HG02973 (cell line): ENCODE measurements at regions not wholly inside any gene's neighbourhood (a gene's known extent, or its start where the extent isn't known, plus 50 kb on each side); places are given as distances from the start of the nearest gene placed in this dataset.

ENCODE experiments used
- ATAC-seq: cut with Tn5 transposase; IDR thresholded peaks from one replicate; pipeline ENCODE4 v1.9.1; 2021; ENCODE audit warnings: moderate library complexity; ENCODE audit not compliant: unreplicated experiment

DNA sequence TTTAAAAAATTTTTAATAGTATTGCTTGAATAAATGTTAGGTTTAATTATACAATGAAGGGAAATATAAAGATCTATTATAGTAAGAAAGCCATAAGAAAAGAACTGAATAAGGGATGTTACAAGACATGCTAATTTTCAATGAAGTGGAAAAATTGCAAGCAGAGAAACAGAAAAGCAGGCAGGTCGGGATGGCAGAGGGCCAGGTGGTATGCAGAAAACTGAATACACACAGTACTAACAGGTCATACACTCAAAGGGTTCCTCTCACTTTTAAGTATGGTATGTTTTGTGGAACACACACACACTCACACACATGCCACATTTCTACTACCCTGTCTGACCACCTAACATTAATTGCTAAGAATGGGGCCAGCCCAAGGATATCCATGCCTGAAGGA lies 76.7 kb upstream of the DTNA start:
- no peak for ATAC-seq

DNA sequence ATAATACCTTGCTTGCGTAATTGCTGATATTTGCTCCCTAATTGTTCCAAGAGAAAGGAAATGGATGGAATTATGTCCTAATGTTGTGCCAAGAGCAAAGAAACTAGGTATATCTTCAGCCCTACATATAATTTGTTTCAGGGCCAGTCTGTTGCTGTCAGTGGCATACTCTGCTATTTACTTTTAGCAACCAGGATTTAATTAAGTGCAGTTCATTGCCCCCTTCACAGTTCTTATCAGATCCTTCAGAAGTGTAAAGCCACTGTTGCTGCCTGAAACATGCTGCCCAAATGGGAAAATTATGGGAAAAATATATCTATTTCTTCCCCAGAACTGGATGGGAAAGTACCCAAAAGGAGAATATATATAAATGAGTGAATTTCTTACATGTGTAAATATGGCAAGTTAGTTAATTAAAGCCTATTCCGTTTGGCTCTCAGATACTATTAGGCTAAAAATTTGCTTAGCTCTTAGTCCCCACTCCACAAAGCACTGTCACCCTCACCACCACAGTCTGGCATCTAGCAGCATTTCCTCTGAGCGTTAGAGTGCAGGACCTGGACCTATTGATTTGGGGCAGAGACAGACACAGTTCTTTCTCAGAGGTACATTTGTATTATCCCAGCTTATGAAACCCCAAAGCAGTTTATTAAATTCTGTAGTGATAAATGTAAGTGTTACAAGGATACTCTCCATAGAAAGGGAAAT lies 72.8 kb upstream of the DTNA start:
- no peak for ATAC-seq

- no peak for ATAC-seq
Measured at GRCh38 chr18:34639687-34640086, 70.4 kb upstream of the DTNA start.

DNA sequence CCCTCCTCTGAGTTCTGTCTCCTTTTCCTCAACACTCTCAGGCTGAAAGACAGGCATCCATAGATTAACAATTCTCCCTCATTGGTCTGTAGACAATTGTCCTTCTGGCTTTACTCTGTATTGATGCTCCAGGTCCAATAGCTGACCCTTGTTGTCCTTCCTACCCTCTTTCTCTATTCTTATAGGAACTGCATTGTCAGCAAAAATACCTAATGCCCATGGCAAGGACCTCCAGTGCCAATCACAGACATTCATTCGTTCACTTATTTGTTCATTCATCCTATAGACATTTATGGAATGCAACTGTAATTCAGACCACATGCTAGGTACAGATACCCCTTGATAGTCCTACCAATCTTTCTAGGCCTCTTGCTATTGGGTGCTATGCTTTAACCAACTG lies 69.8 kb upstream of the DTNA start:
- ATAC-seq, result no peak

DNA sequence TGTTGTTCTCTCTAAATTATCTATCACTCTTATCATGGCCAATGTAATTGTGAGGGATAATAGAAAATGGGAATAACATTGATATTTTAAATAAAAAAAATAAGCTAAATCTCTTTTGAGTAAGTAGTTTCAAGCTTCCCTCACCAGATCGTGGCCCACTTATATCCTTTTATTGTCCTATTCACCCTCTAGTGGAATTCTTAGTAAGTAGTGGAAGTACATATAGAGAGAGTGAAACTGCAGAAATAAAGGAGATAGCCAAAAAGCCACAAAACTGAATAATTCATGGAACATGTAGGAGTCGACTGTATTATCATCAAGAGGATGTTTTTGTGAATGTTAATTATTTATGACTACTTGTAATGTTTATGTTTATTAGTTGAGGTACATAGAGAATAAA lies 66.1 kb upstream of the DTNA start:
- ATAC-seq, result no peak

DNA sequence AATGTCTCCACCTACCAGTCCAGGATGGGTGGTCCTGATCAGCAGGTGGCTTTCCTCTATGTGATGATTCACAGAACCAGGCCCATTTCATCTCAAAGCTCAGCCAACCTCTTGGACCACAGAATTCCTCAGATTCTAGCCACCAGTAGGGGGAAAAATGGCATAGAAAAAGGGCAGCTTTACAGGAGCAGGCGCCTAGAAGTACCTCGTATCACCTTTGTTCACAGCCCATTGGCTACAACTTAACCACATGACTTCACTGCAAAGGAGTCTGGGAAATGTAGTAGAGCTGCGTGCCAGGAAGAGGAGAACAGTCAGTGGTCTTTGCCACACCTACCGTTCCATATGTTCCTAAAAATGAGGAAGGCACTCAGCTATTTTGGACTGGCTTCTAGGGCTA lies 62.8 kb upstream of the DTNA start:
- no peak for ATAC-seq

DNA sequence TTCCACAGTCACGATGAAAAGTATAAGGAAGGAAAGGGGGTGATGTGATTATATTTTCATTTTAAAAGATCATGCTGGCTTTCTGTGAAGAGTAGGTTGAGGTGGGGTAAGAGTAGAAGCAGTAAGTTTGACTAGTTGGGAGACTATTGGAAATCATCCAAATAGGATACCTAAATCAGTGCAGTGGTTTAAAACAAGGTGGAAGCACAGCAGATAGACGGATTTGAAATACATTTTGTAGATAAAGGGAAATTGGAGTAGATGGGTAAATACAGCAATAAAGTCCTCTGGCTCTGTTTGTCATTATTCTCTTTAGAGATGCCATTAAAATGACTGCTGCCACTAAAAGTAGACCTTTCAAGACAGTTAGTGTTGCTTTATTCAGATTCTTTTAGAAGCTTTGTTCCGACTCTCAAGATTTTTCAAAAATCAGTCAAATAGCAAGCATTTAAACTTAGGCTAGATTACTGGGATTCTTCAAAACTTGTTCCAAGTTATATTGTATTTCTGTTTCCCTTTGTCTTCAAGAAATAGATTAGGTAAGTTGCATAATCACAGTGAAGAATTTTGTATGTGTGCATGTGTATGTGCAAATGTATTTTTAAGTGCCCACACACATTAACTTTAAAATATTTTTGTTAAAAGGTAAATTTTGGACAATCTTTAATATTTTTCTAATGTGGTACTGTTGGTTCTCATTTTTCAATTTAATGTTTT lies 61.7 kb upstream of the DTNA start:
- no peak for ATAC-seq

GRCh38 chr18:34649080-34649479 lies 61.0 kb upstream of the DTNA start:
- ATAC-seq, result no peak

GRCh38 chr18:34650121-34650545 lies 60.0 kb upstream of the DTNA start:
- no peak for ATAC-seq

GRCh38 chr18:34651586-34652369 lies 58.3 kb upstream of the DTNA start:
- no peak for ATAC-seq

- no peak for ATAC-seq
Measured at GRCh38 chr18:34655131-34655530, 55.0 kb upstream of the DTNA start.

- no peak for ATAC-seq
Measured at GRCh38 chr18:34657860-34658500, 52.1 kb upstream of the DTNA start.

GRCh38 chr18:34659579-34660517 lies 50.2 kb upstream of the DTNA start:
- ATAC-seq, result no peak
